ENCODE measurements at regions not wholly inside any gene's neighbourhood (a gene's known extent, or its start where the extent isn't known, plus 50 kb on each side); places are given as distances from the start of the nearest gene placed in this dataset.
A peak's percentile ranks its signal among the peaks of the same experiment; 100 is the strongest.

DNA sequence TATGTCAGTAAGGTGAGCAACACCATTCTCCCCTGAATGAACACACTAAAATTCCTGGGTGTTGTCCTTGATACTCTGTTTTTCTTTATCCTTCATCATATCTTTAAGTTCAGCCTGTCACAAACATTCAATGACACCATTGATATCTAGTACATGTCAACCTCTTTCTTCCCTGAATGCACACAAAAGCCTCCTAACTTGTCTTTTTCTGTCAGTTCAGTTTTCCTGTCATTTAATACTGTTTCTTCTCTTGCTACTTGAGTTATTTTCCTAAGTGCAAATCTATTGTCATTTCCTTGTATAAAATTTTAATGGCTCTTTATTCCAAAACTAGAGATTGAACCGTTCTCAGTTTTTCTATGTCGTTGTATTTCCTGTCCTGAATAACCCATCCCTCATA lies 1107.6 kb upstream of the SLC39A10 start:
- Histone ChIP-seq H3K4me3 (ENCODE audit: insufficient read depth, low read depth, low read length) (no peak overlapping the region), H3K36me3 (ENCODE audit: insufficient read depth, low read length) (no peaks in the 10 kb centered on the region), H2AFZ (ENCODE audit: low read depth, low read length) (no peak overlapping the region), H4K20me1 (ENCODE audit: insufficient read depth, low read length) (no peaks in the 10 kb centered on the region), H3K27ac (ENCODE audit: low read depth, low read length) (no peak overlapping the region), H3K4me1 (ENCODE audit: insufficient read depth, low read length) (no peaks in the 10 kb centered on the region), H3K4me2 (ENCODE audit: low read length) (no peak overlapping the region), H3K9ac (ENCODE audit: low read length) (no peak overlapping the region), H3K9me3 (ENCODE audit: insufficient read depth, low read depth, low read length) (no peaks in the 10 kb centered on the region), H3K27me3 (ENCODE audit: insufficient read depth, low read length) (no peaks in the 10 kb centered on the region), H3K79me2 (ENCODE audit: insufficient read depth, low read length) (no peaks in the 10 kb centered on the region)
- H3K4me3 Mint-ChIP-seq (ENCODE audit: unreplicated experiment): no peak overlapping the region
- FAIRE-seq (no peak), DNase-seq (ENCODE audit: low read depth) (no peak)
- no peak overlapping the region for H3K27ac Mint-ChIP-seq (ENCODE audit: unreplicated experiment)
- peaks cover 5% of the 10 kb centered on the region for H3K4me1 Mint-ChIP-seq (ENCODE audit: low read depth, unreplicated experiment)
- H3K27me3 Mint-ChIP-seq (ENCODE audit: low read depth, unreplicated experiment): no peaks in the 10 kb centered on the region
- TF ChIP-seq, protein P1, sequence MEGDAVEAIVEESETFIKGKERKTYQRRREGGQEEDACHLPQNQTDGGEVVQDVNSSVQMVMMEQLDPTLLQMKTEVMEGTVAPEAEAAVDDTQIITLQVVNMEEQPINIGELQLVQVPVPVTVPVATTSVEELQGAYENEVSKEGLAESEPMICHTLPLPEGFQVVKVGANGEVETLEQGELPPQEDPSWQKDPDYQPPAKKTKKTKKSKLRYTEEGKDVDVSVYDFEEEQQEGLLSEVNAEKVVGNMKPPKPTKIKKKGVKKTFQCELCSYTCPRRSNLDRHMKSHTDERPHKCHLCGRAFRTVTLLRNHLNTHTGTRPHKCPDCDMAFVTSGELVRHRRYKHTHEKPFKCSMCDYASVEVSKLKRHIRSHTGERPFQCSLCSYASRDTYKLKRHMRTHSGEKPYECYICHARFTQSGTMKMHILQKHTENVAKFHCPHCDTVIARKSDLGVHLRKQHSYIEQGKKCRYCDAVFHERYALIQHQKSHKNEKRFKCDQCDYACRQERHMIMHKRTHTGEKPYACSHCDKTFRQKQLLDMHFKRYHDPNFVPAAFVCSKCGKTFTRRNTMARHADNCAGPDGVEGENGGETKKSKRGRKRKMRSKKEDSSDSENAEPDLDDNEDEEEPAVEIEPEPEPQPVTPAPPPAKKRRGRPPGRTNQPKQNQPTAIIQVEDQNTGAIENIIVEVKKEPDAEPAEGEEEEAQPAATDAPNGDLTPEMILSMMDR (IDR thresholded peaks at IDR 0.05; ENCODE audit: insufficient read depth, low read depth, low read length): no peak
- no peak for TF ChIP-seq EZH2 (IDR thresholded peaks at IDR 0.05; ENCODE audit: insufficient read depth, low read length)
- H3K9me3 Mint-ChIP-seq (ENCODE audit: unreplicated experiment): no peaks in the 10 kb centered on the region
- H3K36me3 Mint-ChIP-seq (ENCODE audit: low read depth, unreplicated experiment): no peaks in the 10 kb centered on the region

GRCh38 chr2:194545978-194546377 lies 1111.0 kb upstream of the SLC39A10 start:
- TF ChIP-seq EZH2 (IDR thresholded peaks at IDR 0.05; ENCODE audit: insufficient read depth, low read length): no peak
- TF ChIP-seq, protein P1 (IDR thresholded peaks at IDR 0.05; ENCODE audit: insufficient read depth, low read depth, low read length): peak; percentile 14
- no peaks in the 10 kb centered on the region for H3K36me3 Mint-ChIP-seq (ENCODE audit: low read depth, unreplicated experiment)
- Histone ChIP-seq H3K4me3 (ENCODE audit: insufficient read depth, low read depth, low read length) (no peak overlapping the region), H3K4me2 (ENCODE audit: low read length) (no peak overlapping the region), H2AFZ (ENCODE audit: low read depth, low read length) (no peak overlapping the region), H3K4me1 (ENCODE audit: insufficient read depth, low read length) (no peaks in the 10 kb centered on the region), H3K9ac (ENCODE audit: low read length) (no peak overlapping the region), H3K36me3 (ENCODE audit: insufficient read depth, low read length) (no peaks in the 10 kb centered on the region), H3K9me3 (ENCODE audit: insufficient read depth, low read depth, low read length) (no peaks in the 10 kb centered on the region), H4K20me1 (ENCODE audit: insufficient read depth, low read length) (no peaks in the 10 kb centered on the region), H3K27ac (ENCODE audit: low read depth, low read length) (no peak overlapping the region), H3K79me2 (ENCODE audit: insufficient read depth, low read length) (no peaks in the 10 kb centered on the region), H3K27me3 (ENCODE audit: insufficient read depth, low read length) (no peaks in the 10 kb centered on the region)
- no peak overlapping the region for H3K4me3 Mint-ChIP-seq (ENCODE audit: unreplicated experiment)
- peaks cover 5% of the 10 kb centered on the region for H3K4me1 Mint-ChIP-seq (ENCODE audit: low read depth, unreplicated experiment)
- H3K9me3 Mint-ChIP-seq (ENCODE audit: unreplicated experiment): no peaks in the 10 kb centered on the region
- H3K27me3 Mint-ChIP-seq (ENCODE audit: low read depth, unreplicated experiment): no peaks in the 10 kb centered on the region
- DNase-seq (ENCODE audit: low read depth) (no peak), FAIRE-seq (no peak)
- H3K27ac Mint-ChIP-seq (ENCODE audit: unreplicated experiment): no peak overlapping the region

DNA sequence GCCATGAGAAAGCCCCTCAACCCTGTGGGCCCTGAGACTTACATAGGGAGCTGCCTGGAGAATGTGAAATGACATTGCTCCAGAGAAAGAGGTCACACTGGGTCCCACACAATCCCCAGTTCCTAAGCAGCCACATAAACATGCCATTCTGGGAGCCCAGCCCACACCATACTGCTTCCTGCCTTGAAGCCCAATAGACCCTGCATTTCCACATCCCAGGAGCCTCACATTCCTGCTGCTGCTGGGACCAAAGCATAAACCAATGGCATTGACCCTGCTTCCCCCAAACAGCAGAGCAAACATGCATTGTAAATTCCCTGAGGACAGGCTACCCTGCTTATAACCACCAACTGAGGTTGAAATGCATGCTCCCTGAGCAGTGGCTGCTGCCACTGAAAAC lies 1117.6 kb upstream of the SLC39A10 start:
- H3K4me1 ChIP-seq (ENCODE audit: insufficient read depth, low read length): no peaks in the 10 kb centered on the region
- no peak overlapping the region for H3K4me3 Mint-ChIP-seq (ENCODE audit: unreplicated experiment)
- no peak overlapping the region for H2AFZ ChIP-seq (ENCODE audit: low read depth, low read length)
- FAIRE-seq (no peak), DNase-seq (ENCODE audit: low read depth) (no peak)
- no peak overlapping the region for H3K27ac ChIP-seq (ENCODE audit: low read depth, low read length)
- H3K36me3 ChIP-seq (ENCODE audit: insufficient read depth, low read length): no peaks in the 10 kb centered on the region
- no peaks in the 10 kb centered on the region for H3K27me3 Mint-ChIP-seq (ENCODE audit: low read depth, unreplicated experiment)
- no peaks in the 10 kb centered on the region for H3K9me3 Mint-ChIP-seq (ENCODE audit: unreplicated experiment)
- no peaks in the 10 kb centered on the region for H3K79me2 ChIP-seq (ENCODE audit: insufficient read depth, low read length)
- no peak overlapping the region for H3K9ac ChIP-seq (ENCODE audit: low read length)
- no peaks in the 10 kb centered on the region for H4K20me1 ChIP-seq (ENCODE audit: insufficient read depth, low read length)
- H3K9me3 ChIP-seq (ENCODE audit: insufficient read depth, low read depth, low read length): no peaks in the 10 kb centered on the region
- H3K4me2 ChIP-seq (ENCODE audit: low read length): no peak overlapping the region
- no peak for TF ChIP-seq EZH2 (IDR thresholded peaks at IDR 0.05; ENCODE audit: insufficient read depth, low read length)
- TF ChIP-seq, protein P1 (IDR thresholded peaks at IDR 0.05; ENCODE audit: insufficient read depth, low read depth, low read length): no peak
- H3K4me1 Mint-ChIP-seq (ENCODE audit: low read depth, unreplicated experiment): no peaks in the 10 kb centered on the region
- H3K36me3 Mint-ChIP-seq (ENCODE audit: low read depth, unreplicated experiment): no peaks in the 10 kb centered on the region
- H3K27me3 ChIP-seq (ENCODE audit: insufficient read depth, low read length): no peaks in the 10 kb centered on the region
- H3K4me3 ChIP-seq (ENCODE audit: insufficient read depth, low read depth, low read length): no peak overlapping the region
- H3K27ac Mint-ChIP-seq (ENCODE audit: unreplicated experiment): no peak overlapping the region
